GM18907 (cell line): ENCODE measurements at regions not wholly inside any gene's neighbourhood (a gene's known extent, or its start where the extent isn't known, plus 50 kb on each side); places are given as distances from the start of the nearest gene placed in this dataset.

Experiments
- ATAC-seq: cut with Tn5 transposase; IDR thresholded peaks from one replicate; pipeline ENCODE4 v1.9.1; 2021; ENCODE audit warnings: mild to moderate bottlenecking, moderate library complexity; ENCODE audit not compliant: unreplicated experiment

- no peak for ATAC-seq
Measured at GRCh38 chr5:136701191-136701590, 335.8 kb upstream of the TRPC7 start.

- ATAC-seq, result no peak
Measured at GRCh38 chr5:136699651-136700050, 334.3 kb upstream of the TRPC7 start.

- ATAC-seq, result no peak
Measured at GRCh38 chr5:136698970-136699369, 333.6 kb upstream of the TRPC7 start.

- ATAC-seq, result no peak
Measured at GRCh38 chr5:136694258-136694657, 328.9 kb upstream of the TRPC7 start.

GRCh38 chr5:136689552-136689951, 324.2 kb upstream of the TRPC7 start:
- ATAC-seq, result no peak

GRCh38 chr5:136686192-136686872, 321.0 kb upstream of the TRPC7 start:
- no peak for ATAC-seq

DNA sequence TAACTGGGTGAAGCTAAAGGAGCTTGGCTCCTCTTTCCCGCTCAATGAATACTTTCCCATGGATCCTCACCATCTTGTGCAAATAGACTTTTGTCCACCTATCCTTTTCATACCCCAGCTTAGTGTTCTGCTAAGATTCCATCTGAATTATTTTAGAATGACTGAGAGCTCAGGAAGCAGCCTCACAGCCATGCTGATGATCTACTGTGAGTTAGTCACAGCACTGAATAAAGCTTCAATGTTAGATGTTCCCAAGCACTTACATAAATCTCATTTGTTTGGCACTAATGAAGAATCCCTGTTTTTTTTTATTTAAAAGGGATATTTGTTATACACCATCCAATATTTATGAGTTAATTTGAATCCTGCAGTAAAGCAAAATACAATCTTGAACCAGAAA, 317.6 kb upstream of the TRPC7 start:
- ATAC-seq, result no peak

GRCh38 chr5:136679233-136679632, 313.9 kb upstream of the TRPC7 start:
- ATAC-seq, result no peak

GRCh38 chr5:136677217-136677616, 311.9 kb upstream of the TRPC7 start:
- no peak for ATAC-seq

GRCh38 chr5:136676685-136677084, 311.3 kb upstream of the TRPC7 start:
- no peak for ATAC-seq

DNA sequence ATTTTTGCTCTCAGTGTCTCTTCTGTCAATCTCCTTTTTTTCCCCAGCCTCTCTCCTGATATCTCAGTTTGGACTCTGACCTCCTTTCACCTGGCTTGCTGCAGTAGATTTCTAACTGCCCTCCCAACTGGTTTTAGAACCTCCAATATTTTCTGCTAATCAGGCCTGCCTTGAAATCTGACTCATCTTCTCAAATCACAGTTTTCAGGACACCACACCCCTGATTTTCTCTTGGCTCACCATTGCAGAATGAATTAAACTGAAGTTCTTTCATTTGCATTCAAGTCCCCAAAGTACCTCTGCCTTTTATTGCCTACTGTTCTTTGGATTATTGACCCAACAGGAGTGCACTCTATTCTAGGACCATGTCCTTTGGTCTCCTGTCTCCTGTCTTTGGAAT, 310.4 kb upstream of the TRPC7 start:
- ATAC-seq, result no peak

- ATAC-seq, result no peak
Measured at GRCh38 chr5:136674178-136674577, 308.8 kb upstream of the TRPC7 start.

DNA sequence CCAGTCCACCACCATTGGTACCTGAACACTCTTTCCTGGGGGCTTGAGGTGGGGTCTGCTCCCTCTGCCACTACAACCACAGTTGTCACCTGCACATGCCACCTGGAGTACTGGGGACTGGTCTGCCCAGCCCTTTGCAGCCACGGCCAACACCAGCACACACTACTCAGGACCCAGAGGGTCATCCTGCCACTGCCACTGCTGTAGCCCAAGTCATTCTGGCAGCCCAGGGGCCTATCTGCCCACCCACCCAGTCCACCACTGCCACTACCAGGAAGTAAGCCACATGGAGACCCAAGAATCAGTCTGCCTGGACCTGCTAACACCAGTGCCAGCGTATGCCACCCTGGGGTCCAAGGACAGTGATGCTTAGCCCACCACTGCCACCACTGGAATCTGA, 302.4 kb upstream of the TRPC7 start:
- ATAC-seq, result no peak

DNA sequence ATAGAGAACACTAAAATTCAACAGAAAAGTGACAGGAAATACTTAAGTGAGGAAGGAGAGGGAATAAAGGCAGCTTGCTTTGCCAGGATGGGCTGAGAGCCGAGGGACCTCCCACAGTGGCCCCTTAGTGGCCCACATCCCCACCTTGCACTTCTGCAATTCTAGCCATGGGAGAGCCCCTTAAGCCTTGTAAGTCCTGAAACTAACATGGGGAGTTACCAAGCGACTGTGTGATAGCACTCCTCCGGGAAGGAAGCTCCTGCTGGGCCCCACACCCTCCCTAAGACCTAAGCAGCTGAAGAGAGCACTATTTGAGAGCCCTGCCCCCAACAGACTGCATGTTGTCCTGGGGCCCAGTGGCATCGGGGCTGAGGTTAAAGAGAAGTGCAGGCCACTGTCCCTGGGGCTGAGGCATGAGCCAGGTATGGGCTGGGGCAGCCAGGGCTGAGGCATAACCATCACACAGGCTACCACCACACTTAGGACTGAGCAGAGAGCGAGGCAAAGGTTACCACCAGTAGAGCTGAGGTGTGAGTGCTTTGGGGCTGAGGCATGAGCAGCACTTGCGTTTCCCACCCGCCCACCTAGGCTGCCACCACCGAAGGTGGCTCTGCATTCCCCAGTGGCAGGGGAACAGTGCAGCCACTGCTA, 301.8 kb upstream of the TRPC7 start:
- ATAC-seq, result peak; percentile 71

GRCh38 chr5:136665331-136665730, 300.0 kb upstream of the TRPC7 start:
- ATAC-seq, result no peak

DNA sequence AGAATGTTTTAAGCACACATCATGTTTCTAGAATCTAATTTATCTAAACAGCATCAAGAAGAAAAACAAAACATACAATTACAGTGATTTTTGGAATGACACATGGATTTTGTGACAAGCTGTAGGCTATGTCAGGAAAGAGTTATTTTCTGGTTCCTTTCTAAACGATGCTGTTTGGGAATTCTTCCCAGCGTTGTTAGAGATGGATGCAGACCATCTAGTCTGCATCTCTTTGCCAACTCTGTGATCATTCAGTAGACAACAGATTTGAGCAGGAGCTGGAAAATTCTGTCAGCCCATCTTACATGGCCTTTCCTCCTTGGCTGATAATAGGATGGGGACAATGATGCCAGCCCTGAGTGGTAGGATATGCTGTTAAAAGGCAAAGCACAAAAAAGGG, 295.7 kb upstream of the TRPC7 start:
- ATAC-seq, result no peak

- no peak for ATAC-seq
Measured at GRCh38 chr5:136656811-136657210, 291.5 kb upstream of the TRPC7 start.

- ATAC-seq, result no peak
Measured at GRCh38 chr5:136655468-136655867, 290.1 kb upstream of the TRPC7 start.

GRCh38 chr5:136646915-136647314, 281.6 kb upstream of the TRPC7 start:
- ATAC-seq, result no peak

DNA sequence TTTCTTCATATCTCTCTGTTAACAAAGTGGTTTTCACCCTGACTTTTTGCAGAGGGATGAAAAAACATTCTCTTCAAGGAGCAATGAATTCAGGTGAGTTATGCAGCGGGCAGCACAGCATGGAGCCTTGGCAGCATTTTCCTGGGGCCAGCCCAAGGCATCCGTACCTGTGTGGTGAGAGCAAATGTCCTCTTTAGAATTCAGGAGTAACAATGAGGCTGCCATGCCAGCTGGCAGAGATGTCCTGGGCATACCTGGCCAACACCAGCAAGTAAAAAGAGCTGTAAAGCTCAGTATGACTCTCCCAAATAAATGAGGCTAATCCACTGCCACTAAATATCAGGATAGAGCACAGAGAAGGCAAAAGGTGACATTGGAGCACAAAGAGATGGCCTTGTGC, 277.6 kb upstream of the TRPC7 start:
- ATAC-seq, result no peak

DNA sequence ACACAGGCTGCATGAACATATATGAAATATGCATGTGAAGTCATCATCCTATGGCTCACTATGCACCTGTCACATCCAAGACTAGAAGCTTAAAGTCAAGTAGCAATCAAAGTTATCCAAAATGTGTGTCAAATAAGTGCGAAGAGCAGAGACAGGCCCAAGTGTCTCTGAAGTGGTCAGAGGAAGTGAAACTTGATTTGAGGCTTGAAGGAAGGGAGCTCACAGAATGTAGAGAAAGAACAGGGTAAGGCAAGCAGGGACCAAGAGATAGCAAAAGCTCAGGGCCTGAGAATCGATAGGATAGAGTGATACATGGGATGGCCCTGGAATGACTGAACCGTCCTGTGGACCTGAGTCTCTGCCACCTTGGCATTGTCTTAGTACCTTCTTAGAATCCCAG, 274.3 kb upstream of the TRPC7 start:
- no peak for ATAC-seq

DNA sequence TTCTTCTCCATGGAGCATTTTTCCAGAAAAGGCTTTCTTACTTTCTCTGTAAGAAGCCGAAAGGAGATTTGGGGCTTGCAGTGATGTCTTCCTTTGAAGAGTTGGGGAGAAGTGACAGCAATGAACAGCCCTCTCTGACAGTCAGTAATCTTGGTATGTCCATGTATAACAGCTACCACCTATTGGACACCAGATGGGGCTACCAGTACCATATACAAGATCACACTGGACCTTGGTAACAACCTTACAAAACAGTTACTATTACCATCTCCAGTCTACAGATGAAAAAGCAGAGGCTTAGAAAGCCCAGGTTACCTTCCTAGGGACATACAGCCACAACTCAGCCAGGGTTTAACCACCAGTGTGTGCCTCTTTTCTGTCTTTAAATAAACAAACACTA, 272.7 kb upstream of the TRPC7 start:
- no peak for ATAC-seq

- no peak for ATAC-seq
Measured at GRCh38 chr5:136636001-136636400, 270.7 kb upstream of the TRPC7 start.
